ENCODE measurements at regions not wholly inside any gene's neighbourhood (a gene's known extent, or its start where the extent isn't known, plus 50 kb on each side); places are given as distances from the start of the nearest gene placed in this dataset.
"Not testable (repeated sequence)": the region's sequence is repeated elsewhere in the genome, so short reads cannot be mapped to it uniquely, and the experiment has no call there.

GRCh38 chr4:79217025-79217424 lies 108.8 kb downstream of the NAA11 start:
- DNase-seq (ENCODE audit: low spot score), result no peak

GRCh38 chr4:79213702-79214101 lies 112.2 kb downstream of the NAA11 start:
- no peak for DNase-seq (ENCODE audit: low spot score)

GRCh38 chr4:79213010-79213409 lies 112.9 kb downstream of the NAA11 start:
- DNase-seq (ENCODE audit: low spot score), result no peak

- no peak for DNase-seq (ENCODE audit: low spot score)
Measured at GRCh38 chr4:79212311-79212710, 113.5 kb downstream of the NAA11 start.

GRCh38 chr4:79211490-79211889 lies 114.4 kb downstream of the NAA11 start:
- DNase-seq (ENCODE audit: low spot score), result no peak

GRCh38 chr4:79210636-79211049 lies 115.2 kb downstream of the NAA11 start:
- no peak for DNase-seq (ENCODE audit: low spot score)

GRCh38 chr4:79209822-79210635 lies 115.8 kb downstream of the NAA11 start:
- DNase-seq (ENCODE audit: low spot score), result peak; percentile 77

GRCh38 chr4:79209081-79209480 lies 116.8 kb downstream of the NAA11 start:
- no peak for DNase-seq (ENCODE audit: low spot score)

GRCh38 chr4:79207281-79207680 lies 118.6 kb downstream of the NAA11 start:
- no peak for DNase-seq (ENCODE audit: low spot score)

GRCh38 chr4:79206660-79207059 lies 119.2 kb downstream of the NAA11 start:
- no peak for DNase-seq (ENCODE audit: low spot score)

- no peak for DNase-seq (ENCODE audit: low spot score)
Measured at GRCh38 chr4:79205121-79205520, 120.7 kb downstream of the NAA11 start.

- no peak for DNase-seq (ENCODE audit: low spot score)
Measured at GRCh38 chr4:79201971-79202370, 123.9 kb downstream of the NAA11 start.

GRCh38 chr4:79199743-79200142 lies 126.1 kb downstream of the NAA11 start:
- DNase-seq (ENCODE audit: low spot score), result no peak

GRCh38 chr4:79198951-79199587 lies 126.8 kb downstream of the NAA11 start:
- DNase-seq (ENCODE audit: low spot score), result no peak

- no peak for DNase-seq (ENCODE audit: low spot score)
Measured at GRCh38 chr4:79197275-79198009, 128.4 kb downstream of the NAA11 start.

GRCh38 chr4:79191292-79191691 lies 134.6 kb downstream of the NAA11 start:
- not testable (repeated sequence) for DNase-seq (ENCODE audit: low spot score)

GRCh38 chr4:79185526-79186045 lies 140.3 kb downstream of the NAA11 start:
- DNase-seq (ENCODE audit: low spot score), result no peak

GRCh38 chr4:79184476-79184875 lies 141.4 kb downstream of the NAA11 start:
- no peak for DNase-seq (ENCODE audit: low spot score)

- no peak for DNase-seq (ENCODE audit: low spot score)
Measured at GRCh38 chr4:79182209-79182608, 143.7 kb downstream of the NAA11 start.

- DNase-seq (ENCODE audit: low spot score), result no peak
Measured at GRCh38 chr4:79181190-79181589, 144.7 kb downstream of the NAA11 start.

GRCh38 chr4:79178760-79179159 lies 147.1 kb downstream of the NAA11 start:
- DNase-seq (ENCODE audit: low spot score), result no peak

GRCh38 chr4:79177388-79177787 lies 148.5 kb downstream of the NAA11 start:
- DNase-seq (ENCODE audit: low spot score), result no peak
